ENCODE measurements at regions not wholly inside any gene's neighbourhood (a gene's known extent, or its start where the extent isn't known, plus 50 kb on each side); places are given as distances from the start of the nearest gene placed in this dataset.

DNA sequence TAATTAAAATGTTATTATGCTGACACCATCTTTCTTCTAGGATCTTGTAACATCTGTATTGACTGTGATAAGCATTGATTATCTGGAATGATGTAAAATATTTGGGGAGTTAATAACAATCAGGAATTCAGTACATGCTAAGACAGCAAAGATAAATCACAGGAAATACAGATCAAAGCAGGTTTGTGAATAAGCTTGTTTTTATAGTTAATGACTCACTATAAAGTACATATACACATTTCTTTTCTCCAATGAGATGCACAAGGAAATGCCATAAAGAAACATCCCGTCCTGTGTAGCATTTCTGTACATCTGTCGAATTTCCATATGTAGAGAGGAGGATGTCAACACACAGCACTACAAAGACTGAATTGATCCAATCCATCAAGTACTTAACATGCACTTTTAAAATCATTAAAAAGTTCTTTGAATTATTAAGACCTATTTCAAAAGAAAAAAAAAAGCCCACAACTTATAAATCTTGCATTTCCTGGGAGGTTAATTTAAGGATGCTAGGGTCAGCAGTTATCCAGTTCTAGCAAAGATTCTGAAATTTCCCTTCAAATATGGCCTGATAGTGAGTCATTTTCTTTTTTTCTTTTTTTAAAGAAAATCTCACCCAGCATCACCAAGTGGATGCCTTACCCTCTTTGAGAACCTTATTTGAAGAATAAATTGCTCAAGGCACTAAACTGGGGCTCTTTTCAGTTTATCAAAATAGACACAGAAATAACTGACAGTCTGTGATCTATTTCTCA is 243.2 kb upstream of the NR5A2 start:
- peak; percentile 91 for ATAC-seq (ENCODE audit: low read depth)

DNA sequence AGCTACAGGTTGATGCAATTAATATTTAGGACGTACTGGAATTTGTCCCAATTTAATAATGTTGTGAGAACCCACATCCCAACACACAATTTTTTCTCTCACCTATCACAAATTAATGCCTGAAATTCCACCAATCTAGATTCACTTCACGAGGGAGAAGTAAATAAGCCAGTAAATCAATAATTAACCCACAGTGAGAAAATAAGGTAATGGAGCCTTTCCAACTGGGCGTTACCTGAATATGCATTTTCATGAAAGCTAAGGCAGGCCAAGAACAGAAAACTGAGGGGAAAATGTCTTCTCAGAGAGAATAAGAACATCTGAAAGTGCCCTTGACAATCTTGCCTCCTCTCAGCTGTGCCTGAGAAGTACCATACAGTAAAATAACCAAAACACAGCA is 240.8 kb upstream of the NR5A2 start:
- ATAC-seq (ENCODE audit: low read depth) (no peak), DNase-seq (ENCODE audit: low spot score) (no peak)
- H3K27me3 ChIP-seq (ENCODE audit: insufficient read depth, poor library complexity, severe bottlenecking): no peaks in the 10 kb centered on the region
- H3K27ac ChIP-seq (ENCODE audit: poor library complexity, severe bottlenecking): peak overlapping the region; percentile 87
- no peak overlapping the region for H3K4me3 ChIP-seq (ENCODE audit: severe bottlenecking)
- H3K9me3 ChIP-seq (ENCODE audit: severe bottlenecking): no peaks in the 10 kb centered on the region
- no peaks in the 10 kb centered on the region for H3K36me3 ChIP-seq (ENCODE audit: low read depth)
- H3K4me1 ChIP-seq (ENCODE audit: insufficient read depth, poor library complexity, severe bottlenecking): peaks cover 47% of the 10 kb centered on the region
- TF ChIP-seq, protein P1, sequence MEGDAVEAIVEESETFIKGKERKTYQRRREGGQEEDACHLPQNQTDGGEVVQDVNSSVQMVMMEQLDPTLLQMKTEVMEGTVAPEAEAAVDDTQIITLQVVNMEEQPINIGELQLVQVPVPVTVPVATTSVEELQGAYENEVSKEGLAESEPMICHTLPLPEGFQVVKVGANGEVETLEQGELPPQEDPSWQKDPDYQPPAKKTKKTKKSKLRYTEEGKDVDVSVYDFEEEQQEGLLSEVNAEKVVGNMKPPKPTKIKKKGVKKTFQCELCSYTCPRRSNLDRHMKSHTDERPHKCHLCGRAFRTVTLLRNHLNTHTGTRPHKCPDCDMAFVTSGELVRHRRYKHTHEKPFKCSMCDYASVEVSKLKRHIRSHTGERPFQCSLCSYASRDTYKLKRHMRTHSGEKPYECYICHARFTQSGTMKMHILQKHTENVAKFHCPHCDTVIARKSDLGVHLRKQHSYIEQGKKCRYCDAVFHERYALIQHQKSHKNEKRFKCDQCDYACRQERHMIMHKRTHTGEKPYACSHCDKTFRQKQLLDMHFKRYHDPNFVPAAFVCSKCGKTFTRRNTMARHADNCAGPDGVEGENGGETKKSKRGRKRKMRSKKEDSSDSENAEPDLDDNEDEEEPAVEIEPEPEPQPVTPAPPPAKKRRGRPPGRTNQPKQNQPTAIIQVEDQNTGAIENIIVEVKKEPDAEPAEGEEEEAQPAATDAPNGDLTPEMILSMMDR (IDR thresholded peaks at IDR 0.05; ENCODE audit: poor library complexity, severe bottlenecking): no peak

More for the DNA sequence above, 243.2 kb upstream of the NR5A2 start:
- H3K27me3 ChIP-seq (ENCODE audit: insufficient read depth, poor library complexity, severe bottlenecking): no peaks in the 10 kb centered on the region
- TF ChIP-seq, protein P1 (IDR thresholded peaks at IDR 0.05; ENCODE audit: poor library complexity, severe bottlenecking): no peak
- peaks cover 61% of the 10 kb centered on the region for H3K4me1 ChIP-seq (ENCODE audit: insufficient read depth, poor library complexity, severe bottlenecking)
- no peak overlapping the region for H3K4me3 ChIP-seq (ENCODE audit: severe bottlenecking)
- H3K27ac ChIP-seq (ENCODE audit: poor library complexity, severe bottlenecking): peak overlapping the region; percentile 87
- no peak for DNase-seq (ENCODE audit: low spot score)
- H3K9me3 ChIP-seq (ENCODE audit: severe bottlenecking): no peaks in the 10 kb centered on the region
- H3K36me3 ChIP-seq (ENCODE audit: low read depth): no peaks in the 10 kb centered on the region

DNA sequence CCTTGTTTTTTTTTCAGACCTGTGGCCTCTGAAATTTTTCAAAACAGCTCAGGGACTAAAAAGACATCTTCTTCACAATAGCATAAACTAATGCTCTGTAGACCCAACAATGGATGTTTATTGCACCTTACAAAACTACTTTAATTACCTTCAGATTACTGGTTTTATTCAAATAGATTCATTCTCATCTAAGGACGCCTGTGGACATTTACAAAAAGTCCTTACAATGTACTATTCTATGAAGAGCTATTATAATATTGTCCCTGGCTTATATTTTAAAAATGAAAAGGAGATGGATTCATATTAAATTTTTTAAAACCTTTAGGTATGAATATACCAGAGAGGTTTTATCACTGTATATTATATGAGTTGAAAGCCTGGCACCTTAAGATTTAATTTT is 238.4 kb upstream of the NR5A2 start:
- Histone ChIP-seq H3K27me3 (ENCODE audit: insufficient read depth, poor library complexity, severe bottlenecking) (no peaks in the 10 kb centered on the region), H3K4me3 (ENCODE audit: severe bottlenecking) (no peak overlapping the region), H3K4me1 (ENCODE audit: insufficient read depth, poor library complexity, severe bottlenecking) (peaks cover 36% of the 10 kb centered on the region), H3K27ac (ENCODE audit: poor library complexity, severe bottlenecking) (no peak overlapping the region), H3K36me3 (ENCODE audit: low read depth) (no peaks in the 10 kb centered on the region), H3K9me3 (ENCODE audit: severe bottlenecking) (no peaks in the 10 kb centered on the region)
- ATAC-seq (ENCODE audit: low read depth) (no peak), DNase-seq (ENCODE audit: low spot score) (no peak)
- TF ChIP-seq, protein P1 (IDR thresholded peaks at IDR 0.05; ENCODE audit: poor library complexity, severe bottlenecking): no peak

DNA sequence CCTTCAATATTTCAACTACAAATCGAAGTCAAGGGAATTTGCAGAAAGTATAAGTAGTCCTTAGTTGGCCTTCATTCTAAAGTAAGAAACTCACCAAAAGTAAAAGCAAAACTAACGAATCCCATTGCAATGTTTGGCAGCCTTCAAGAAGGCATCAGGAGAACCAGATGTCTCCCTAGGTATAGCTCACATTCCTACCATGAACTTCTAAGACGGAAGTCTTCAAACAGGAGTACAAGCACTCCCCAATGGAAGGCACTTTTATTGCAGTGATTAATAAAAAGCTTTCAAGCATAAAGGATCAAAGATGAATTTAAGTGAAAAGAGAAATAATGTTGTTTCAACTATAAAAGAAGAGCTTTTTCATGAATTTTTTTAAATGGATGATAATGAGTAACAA is 236.0 kb upstream of the NR5A2 start:
- H3K9me3 ChIP-seq (ENCODE audit: severe bottlenecking): no peaks in the 10 kb centered on the region
- ATAC-seq (ENCODE audit: low read depth): no peak
- H3K27me3 ChIP-seq (ENCODE audit: insufficient read depth, poor library complexity, severe bottlenecking): no peaks in the 10 kb centered on the region
- no peak overlapping the region for H3K4me3 ChIP-seq (ENCODE audit: severe bottlenecking)
- H3K27ac ChIP-seq (ENCODE audit: poor library complexity, severe bottlenecking): no peak overlapping the region
- no peaks in the 10 kb centered on the region for H3K36me3 ChIP-seq (ENCODE audit: low read depth)
- no peak for DNase-seq (ENCODE audit: low spot score)
- H3K4me1 ChIP-seq (ENCODE audit: insufficient read depth, poor library complexity, severe bottlenecking): peaks cover 24% of the 10 kb centered on the region
- TF ChIP-seq, protein P1 (IDR thresholded peaks at IDR 0.05; ENCODE audit: poor library complexity, severe bottlenecking): no peak

DNA sequence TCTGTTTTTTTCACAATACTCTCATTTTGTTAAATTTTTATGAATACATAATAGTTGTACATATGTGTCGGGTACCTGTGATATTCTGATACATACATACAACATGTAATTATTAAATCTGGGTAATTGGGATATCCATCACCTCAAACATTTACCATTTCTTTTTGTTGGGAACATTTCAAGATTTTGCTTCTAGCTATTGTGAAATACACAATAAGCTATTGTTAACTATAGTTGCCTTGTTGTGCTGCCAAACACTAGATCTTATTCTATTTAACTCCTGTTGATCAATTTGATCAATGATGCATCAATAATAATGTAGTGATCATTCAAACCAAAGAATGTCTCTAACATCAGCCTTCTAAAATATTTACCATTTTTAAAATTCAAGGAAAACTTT is 234.6 kb upstream of the NR5A2 start:
- no peaks in the 10 kb centered on the region for H3K9me3 ChIP-seq (ENCODE audit: severe bottlenecking)
- H3K4me3 ChIP-seq (ENCODE audit: severe bottlenecking): no peak overlapping the region
- H3K4me1 ChIP-seq (ENCODE audit: insufficient read depth, poor library complexity, severe bottlenecking): peaks cover 10% of the 10 kb centered on the region
- TF ChIP-seq, protein P1 (IDR thresholded peaks at IDR 0.05; ENCODE audit: poor library complexity, severe bottlenecking): no peak
- no peaks in the 10 kb centered on the region for H3K36me3 ChIP-seq (ENCODE audit: low read depth)
- DNase-seq (ENCODE audit: low spot score) (no peak), ATAC-seq (ENCODE audit: low read depth) (no peak)
- H3K27me3 ChIP-seq (ENCODE audit: insufficient read depth, poor library complexity, severe bottlenecking): no peaks in the 10 kb centered on the region
- H3K27ac ChIP-seq (ENCODE audit: poor library complexity, severe bottlenecking): no peak overlapping the region
